ENCODE measurements at regions not wholly inside any gene's neighbourhood (a gene's known extent, or its start where the extent isn't known, plus 50 kb on each side); places are given as distances from the start of the nearest gene placed in this dataset.
A peak's percentile ranks its signal among the peaks of the same experiment; 100 is the strongest.
"Not testable (repeated sequence)": the region's sequence is repeated elsewhere in the genome, so short reads cannot be mapped to it uniquely, and the experiment has no call there.

- intact Hi-C loops (cut with micrococcal nuclease); H2AFZ ChIP-seq (ENCODE audit: insufficient read depth, low read depth, low read length, poor library complexity, severe bottlenecking); H4K20me1 ChIP-seq (ENCODE audit: insufficient read depth, low read length); H3K9me3 ChIP-seq (replicated peaks in 1 of 2; ENCODE audit: control insufficient read depth in 1 of 2, insufficient read depth in 1 of 2, low read length in 2 of 2); H3K27me3 ChIP-seq (ENCODE audit: control insufficient read depth in 2 of 2, insufficient read depth in 2 of 2, low read length in 2 of 2); H3K79me2 ChIP-seq (ENCODE audit: insufficient read depth, low read length); H3K4me3 ChIP-seq (replicated peaks in 1 of 3; ENCODE audit: low read depth in 2 of 3, low read length in 3 of 3); H3K9me3 Mint-ChIP-seq; H3K27me3 Mint-ChIP-seq (ENCODE audit: low read depth in 3 of 3); H3K4me2 ChIP-seq (replicated peaks; ENCODE audit: extremely low read depth, low read length, poor library complexity, severe bottlenecking); H3K36me3 Mint-ChIP-seq; H3K36me3 ChIP-seq (replicated peaks in 1 of 2; ENCODE audit: control insufficient read depth in 1 of 2, insufficient read depth in 2 of 2, low read length in 2 of 2): not testable (repeated sequence)
- WGBS (ENCODE audit: insufficient coverage), result no CpG with 5 or more reads among the region's 11 CpGs
- peaks cover 12 to 16% of the 10 kb centered on the region in 2 donors for H3K4me1 ChIP-seq (ENCODE audit: control insufficient read depth in 1 of 2, insufficient read depth in 2 of 2, low read length in 2 of 2)
- H3K9ac ChIP-seq (ENCODE audit: insufficient read depth, low read length, poor library complexity, severe bottlenecking), result peak overlapping the region; percentile 43
- H3K4me3 Mint-ChIP-seq, result peak overlapping the region in 1 of 2 donors; percentile 30
- H3K27ac ChIP-seq (ENCODE audit: low read depth in 1 of 2, low read length in 2 of 2), result peak overlapping the region; percentile 52 to 84
- peaks cover 11% of the 10 kb centered on the region for H3K4me1 Mint-ChIP-seq
- TF ChIP-seq CTCF (IDR thresholded peaks at IDR 0.05), result peak; percentile 38
- DNase-seq, result peak; percentile 76 to 82 (median 81)
- H3K27ac Mint-ChIP-seq, result peak overlapping the region; percentile 88 to 94 (median 93)
Observed at GRCh38 chr1:206384029-206384807, 86.1 kb upstream of the IKBKE start.

GRCh38 chr1:206384891-206385290, 85.4 kb upstream of the IKBKE start:
- Mint-ChIP-seq H3K27ac (peak overlapping the region; percentile 76 to 90 (median 88)), H3K4me1 (peaks cover 11% of the 10 kb centered on the region)
- H3K27me3 Mint-ChIP-seq (ENCODE audit: low read depth in 3 of 3); H3K79me2 ChIP-seq (ENCODE audit: insufficient read depth, low read length); H3K36me3 ChIP-seq (replicated peaks in 1 of 2; ENCODE audit: control insufficient read depth in 1 of 2, insufficient read depth in 2 of 2, low read length in 2 of 2); H3K9me3 Mint-ChIP-seq; H3K27me3 ChIP-seq (ENCODE audit: control insufficient read depth in 2 of 2, insufficient read depth in 2 of 2, low read length in 2 of 2); intact Hi-C loops (cut with micrococcal nuclease); H3K4me3 ChIP-seq (replicated peaks in 1 of 3; ENCODE audit: low read depth in 2 of 3, low read length in 3 of 3); DNase-seq; H3K9ac ChIP-seq (ENCODE audit: insufficient read depth, low read length, poor library complexity, severe bottlenecking); H3K36me3 Mint-ChIP-seq; H3K4me3 Mint-ChIP-seq; H3K9me3 ChIP-seq (replicated peaks in 1 of 2; ENCODE audit: control insufficient read depth in 1 of 2, insufficient read depth in 1 of 2, low read length in 2 of 2); H4K20me1 ChIP-seq (ENCODE audit: insufficient read depth, low read length); H3K4me2 ChIP-seq (replicated peaks; ENCODE audit: extremely low read depth, low read length, poor library complexity, severe bottlenecking); H2AFZ ChIP-seq (ENCODE audit: insufficient read depth, low read depth, low read length, poor library complexity, severe bottlenecking): not testable (repeated sequence)
- WGBS (ENCODE audit: insufficient coverage), result no CpG with 5 or more reads among the region's 1 CpG
- peak overlapping the region in 1 of 2 donors; percentile 58 for H3K27ac ChIP-seq (ENCODE audit: low read depth in 1 of 2, low read length in 2 of 2)
- peaks cover 12 to 16% of the 10 kb centered on the region in 2 donors for H3K4me1 ChIP-seq (ENCODE audit: control insufficient read depth in 1 of 2, insufficient read depth in 2 of 2, low read length in 2 of 2)

GRCh38 chr1:206387631-206388030, 82.6 kb upstream of the IKBKE start:
- H3K27me3 Mint-ChIP-seq (ENCODE audit: low read depth in 3 of 3); H4K20me1 ChIP-seq (ENCODE audit: insufficient read depth, low read length); H3K27ac Mint-ChIP-seq; intact Hi-C loops (cut with micrococcal nuclease); H3K27me3 ChIP-seq (ENCODE audit: control insufficient read depth in 2 of 2, insufficient read depth in 2 of 2, low read length in 2 of 2); H3K27ac ChIP-seq (ENCODE audit: low read depth in 1 of 2, low read length in 2 of 2); H2AFZ ChIP-seq (ENCODE audit: insufficient read depth, low read depth, low read length, poor library complexity, severe bottlenecking); H3K9ac ChIP-seq (ENCODE audit: insufficient read depth, low read length, poor library complexity, severe bottlenecking); H3K36me3 ChIP-seq (replicated peaks in 1 of 2; ENCODE audit: control insufficient read depth in 1 of 2, insufficient read depth in 2 of 2, low read length in 2 of 2); H3K4me2 ChIP-seq (replicated peaks; ENCODE audit: extremely low read depth, low read length, poor library complexity, severe bottlenecking); DNase-seq; H3K4me3 Mint-ChIP-seq; H3K9me3 ChIP-seq (replicated peaks in 1 of 2; ENCODE audit: control insufficient read depth in 1 of 2, insufficient read depth in 1 of 2, low read length in 2 of 2); H3K4me3 ChIP-seq (replicated peaks in 1 of 3; ENCODE audit: low read depth in 2 of 3, low read length in 3 of 3); H3K79me2 ChIP-seq (ENCODE audit: insufficient read depth, low read length); H3K36me3 Mint-ChIP-seq; H3K4me1 Mint-ChIP-seq; H3K9me3 Mint-ChIP-seq: not testable (repeated sequence)
- H3K4me1 ChIP-seq (ENCODE audit: control insufficient read depth in 1 of 2, insufficient read depth in 2 of 2, low read length in 2 of 2), result peaks cover 7 to 12% of the 10 kb centered on the region in 2 donors
- WGBS (ENCODE audit: insufficient coverage), result no CpG with 5 or more reads among the region's 5 CpGs

- WGBS (ENCODE audit: insufficient coverage), result no CpG with 5 or more reads among the region's 2 CpGs
- H3K27ac ChIP-seq (ENCODE audit: low read depth in 1 of 2, low read length in 2 of 2); H3K9ac ChIP-seq (ENCODE audit: insufficient read depth, low read length, poor library complexity, severe bottlenecking); H3K9me3 Mint-ChIP-seq; DNase-seq; H3K27me3 ChIP-seq (ENCODE audit: control insufficient read depth in 2 of 2, insufficient read depth in 2 of 2, low read length in 2 of 2); H3K27ac Mint-ChIP-seq; intact Hi-C loops (cut with micrococcal nuclease); H3K4me3 Mint-ChIP-seq; H3K9me3 ChIP-seq (replicated peaks in 1 of 2; ENCODE audit: control insufficient read depth in 1 of 2, insufficient read depth in 1 of 2, low read length in 2 of 2); H3K4me2 ChIP-seq (replicated peaks; ENCODE audit: extremely low read depth, low read length, poor library complexity, severe bottlenecking); H3K27me3 Mint-ChIP-seq (ENCODE audit: low read depth in 3 of 3); H3K79me2 ChIP-seq (ENCODE audit: insufficient read depth, low read length); H3K36me3 ChIP-seq (replicated peaks in 1 of 2; ENCODE audit: control insufficient read depth in 1 of 2, insufficient read depth in 2 of 2, low read length in 2 of 2); H3K36me3 Mint-ChIP-seq; H3K4me1 ChIP-seq (ENCODE audit: control insufficient read depth in 1 of 2, insufficient read depth in 2 of 2, low read length in 2 of 2); H4K20me1 ChIP-seq (ENCODE audit: insufficient read depth, low read length); H2AFZ ChIP-seq (ENCODE audit: insufficient read depth, low read depth, low read length, poor library complexity, severe bottlenecking); H3K4me1 Mint-ChIP-seq; H3K4me3 ChIP-seq (replicated peaks in 1 of 3; ENCODE audit: low read depth in 2 of 3, low read length in 3 of 3): not testable (repeated sequence)
Observed at GRCh38 chr1:206391903-206392302, 78.4 kb upstream of the IKBKE start.

Measured in CD14-positive monocyte (primary cell).